Stimulated activated memory B cell treated with anti-CD40 and anti-IgM and Interleukin-4, amounts not matched to agents 10 μg/mL and 1 μg/mL and 100 μg/mL, for 72 hours (primary cell): ENCODE measurements at regions not wholly inside any gene's neighbourhood (a gene's known extent, or its start where the extent isn't known, plus 50 kb on each side); places are given as distances from the start of the nearest gene placed in this dataset.
A peak's percentile ranks its signal among the peaks of the same experiment; 100 is the strongest.

Experiments
- ATAC-seq: fragments of 150-1000 bp; cut with Tn5 transposase; 2 replicates; pipeline ENCODE4 v1.10.0; 2021
- H3K27ac Mint-ChIP-seq: one replicate; pipeline ENCODE4 v1.8.0; 2022; ENCODE audit warnings: mild to moderate bottlenecking, mixed read lengths
- H3K27me3 Mint-ChIP-seq: one replicate; pipeline ENCODE4 v1.8.0; 2022; ENCODE audit warnings: mixed read lengths
- H3K36me3 Mint-ChIP-seq: one replicate; pipeline ENCODE4 v1.8.0; 2022; ENCODE audit warnings: mixed read lengths
- H3K4me1 Mint-ChIP-seq: one replicate; pipeline ENCODE4 v1.8.0; 2022; ENCODE audit warnings: mixed read lengths
- H3K4me3 Mint-ChIP-seq: one replicate; pipeline ENCODE4 v1.8.0; 2022; ENCODE audit warnings: mild to moderate bottlenecking, moderate library complexity, mixed read lengths
- H3K9me3 Mint-ChIP-seq: one replicate; pipeline ENCODE4 v1.8.0; 2022; ENCODE audit warnings: mixed read lengths

DNA sequence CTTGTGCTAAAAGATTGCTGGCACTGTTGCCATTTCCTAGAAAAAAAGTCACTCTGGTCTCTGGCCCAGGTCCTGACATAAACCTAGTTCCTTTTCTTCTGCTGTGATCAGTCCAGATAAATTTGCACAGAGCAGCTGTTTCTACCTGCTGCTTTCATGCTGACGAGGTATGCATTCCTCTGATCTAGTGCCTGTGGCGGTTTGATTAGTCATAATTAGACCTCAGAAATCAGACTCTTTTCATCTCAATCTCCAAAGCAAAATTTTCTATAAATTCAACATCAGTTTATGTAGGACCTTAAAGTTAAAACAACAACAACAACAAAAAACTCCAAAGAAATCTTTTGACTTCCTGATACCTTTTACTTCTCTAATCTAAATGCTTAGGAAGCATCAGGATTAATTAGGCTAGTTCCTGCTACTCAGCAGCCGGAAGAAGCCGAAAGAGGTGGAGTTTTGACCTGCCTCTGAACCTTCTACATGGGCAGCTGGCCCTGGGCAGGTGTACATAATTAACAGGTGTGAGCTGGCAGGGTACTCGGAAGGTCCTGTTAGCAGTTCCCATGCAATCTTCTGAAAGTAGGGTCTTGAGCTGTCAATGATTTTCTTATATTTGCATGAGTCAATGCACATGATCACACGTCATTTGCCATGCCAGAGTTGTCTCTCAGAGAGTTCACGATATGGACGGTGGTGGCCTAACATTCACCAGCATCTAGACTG, 83.3 kb upstream of the CCDC112 start:
- no peaks in the 10 kb centered on the region for H3K36me3 Mint-ChIP-seq
- no peaks in the 10 kb centered on the region for H3K9me3 Mint-ChIP-seq
- no peak overlapping the region for H3K27ac Mint-ChIP-seq
- ATAC-seq, result peak; percentile 74
- no peaks in the 10 kb centered on the region for H3K4me1 Mint-ChIP-seq
- H3K27me3 Mint-ChIP-seq, result no peaks in the 10 kb centered on the region
- H3K4me3 Mint-ChIP-seq, result no peak overlapping the region

- H3K4me1 Mint-ChIP-seq, result no peaks in the 10 kb centered on the region
- H3K27ac Mint-ChIP-seq, result no peak overlapping the region
- no peaks in the 10 kb centered on the region for H3K36me3 Mint-ChIP-seq
- no peaks in the 10 kb centered on the region for H3K9me3 Mint-ChIP-seq
- ATAC-seq, result no peak
- H3K4me3 Mint-ChIP-seq, result no peak overlapping the region
- H3K27me3 Mint-ChIP-seq, result no peaks in the 10 kb centered on the region
Measured at GRCh38 chr5:115378754-115379153, 82.3 kb upstream of the CCDC112 start.

DNA sequence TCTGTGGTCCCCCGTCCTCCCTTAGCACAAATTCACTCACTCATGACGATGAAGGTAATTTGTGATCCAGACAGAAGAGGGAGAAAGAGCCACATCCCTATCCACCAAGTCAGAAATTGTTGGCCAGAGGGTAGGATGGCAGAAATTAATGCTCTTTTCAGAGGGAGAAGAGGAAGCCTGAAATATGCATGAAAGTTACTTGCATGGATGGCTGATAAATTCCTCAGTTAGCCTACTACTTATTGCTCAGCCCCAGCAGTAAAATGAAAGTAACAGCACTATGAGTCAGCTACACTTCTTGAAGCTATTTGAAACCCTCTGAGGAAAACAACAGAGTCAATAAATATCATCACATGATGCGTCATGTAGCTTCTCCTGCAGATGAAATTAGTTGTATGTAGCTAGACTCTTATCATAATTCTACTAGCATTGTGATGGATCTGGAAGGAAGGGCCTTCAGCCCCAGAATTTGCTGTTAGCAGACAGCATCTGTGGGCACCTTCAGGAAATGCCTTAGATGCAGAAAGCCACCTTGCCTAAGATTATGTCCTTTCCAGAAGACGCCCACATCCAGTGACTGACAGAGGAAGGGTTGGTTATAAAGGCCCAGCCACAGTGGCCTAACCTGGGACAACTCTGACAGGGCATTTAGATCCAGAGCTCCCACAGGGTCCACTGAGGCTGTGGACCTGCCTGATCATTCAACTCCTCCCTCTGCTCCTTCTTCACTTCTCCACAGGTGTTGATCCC, 81.2 kb upstream of the CCDC112 start:
- Mint-ChIP-seq H3K9me3 (no peaks in the 10 kb centered on the region), H3K4me3 (no peak overlapping the region), H3K27me3 (no peaks in the 10 kb centered on the region), H3K4me1 (no peaks in the 10 kb centered on the region), H3K36me3 (no peaks in the 10 kb centered on the region), H3K27ac (no peak overlapping the region)
- no peak for ATAC-seq

- Mint-ChIP-seq H3K4me1 (no peaks in the 10 kb centered on the region), H3K4me3 (no peak overlapping the region), H3K27ac (no peak overlapping the region), H3K9me3 (no peaks in the 10 kb centered on the region), H3K36me3 (no peaks in the 10 kb centered on the region), H3K27me3 (no peaks in the 10 kb centered on the region)
- no peak for ATAC-seq
Measured at GRCh38 chr5:115375893-115376292, 79.4 kb upstream of the CCDC112 start.

DNA sequence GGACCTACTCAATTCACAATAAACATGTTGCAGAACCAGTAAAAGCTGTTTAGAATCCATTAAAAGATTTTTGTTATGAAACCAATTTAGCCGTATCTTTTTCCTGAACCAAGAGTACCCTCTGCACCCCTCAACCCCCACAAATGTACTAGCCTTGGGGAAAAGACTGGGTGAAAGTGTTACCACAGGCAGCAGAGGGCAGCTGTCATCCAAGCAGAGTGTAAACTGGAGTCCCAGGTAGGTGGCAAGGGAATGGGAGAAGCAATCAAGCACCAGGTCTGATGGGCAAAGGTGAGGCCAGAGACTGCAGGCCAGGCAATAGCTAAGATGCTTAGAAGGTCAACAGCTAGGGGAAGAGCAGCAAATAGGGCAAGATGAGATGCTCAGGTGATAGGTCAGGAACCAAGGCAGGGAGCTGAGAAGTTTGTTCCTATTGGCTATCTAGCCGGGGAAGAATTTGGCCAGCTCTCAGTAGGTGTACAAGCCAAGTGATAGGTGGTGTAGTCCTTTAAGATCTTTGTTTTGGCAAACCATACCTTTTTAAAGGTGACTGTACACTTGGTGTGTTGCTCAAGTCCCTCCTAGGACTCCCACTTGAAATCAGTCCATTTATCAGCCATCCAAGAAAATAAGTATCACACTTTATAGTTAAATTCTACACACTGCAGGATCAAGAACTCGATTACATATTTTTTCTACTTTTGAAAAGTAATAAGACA, 77.8 kb upstream of the CCDC112 start:
- H3K27ac Mint-ChIP-seq, result no peak overlapping the region
- no peaks in the 10 kb centered on the region for H3K27me3 Mint-ChIP-seq
- no peaks in the 10 kb centered on the region for H3K9me3 Mint-ChIP-seq
- no peaks in the 10 kb centered on the region for H3K36me3 Mint-ChIP-seq
- H3K4me1 Mint-ChIP-seq, result no peaks in the 10 kb centered on the region
- H3K4me3 Mint-ChIP-seq, result no peak overlapping the region
- no peak for ATAC-seq

DNA sequence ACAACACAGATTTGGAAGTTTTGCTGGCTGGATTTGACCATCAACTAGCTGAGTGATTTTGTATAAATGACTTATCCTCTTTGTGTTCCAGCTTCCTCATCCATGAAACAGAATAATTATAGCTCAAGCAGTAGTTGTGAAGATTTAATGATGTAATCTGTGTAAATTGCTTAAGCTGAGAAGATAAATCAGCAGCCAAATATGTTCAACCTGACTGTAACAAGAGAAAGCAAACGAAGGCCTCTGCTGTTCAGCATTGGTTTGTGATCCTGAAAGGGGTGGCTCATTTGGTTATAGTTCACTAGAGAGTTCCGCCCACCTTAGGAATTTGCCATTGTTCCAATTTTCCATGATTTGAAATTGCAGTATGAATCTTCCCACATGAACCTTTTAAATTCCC, 75.7 kb upstream of the CCDC112 start:
- H3K27me3 Mint-ChIP-seq, result no peaks in the 10 kb centered on the region
- H3K4me1 Mint-ChIP-seq, result no peaks in the 10 kb centered on the region
- H3K9me3 Mint-ChIP-seq, result no peaks in the 10 kb centered on the region
- no peak overlapping the region for H3K27ac Mint-ChIP-seq
- H3K4me3 Mint-ChIP-seq, result no peak overlapping the region
- no peaks in the 10 kb centered on the region for H3K36me3 Mint-ChIP-seq
- no peak for ATAC-seq

GRCh38 chr5:115369430-115370144, 73.1 kb upstream of the CCDC112 start:
- Mint-ChIP-seq H3K27me3 (no peaks in the 10 kb centered on the region), H3K36me3 (no peaks in the 10 kb centered on the region), H3K4me3 (no peak overlapping the region), H3K27ac (no peak overlapping the region), H3K9me3 (no peaks in the 10 kb centered on the region), H3K4me1 (no peaks in the 10 kb centered on the region)
- peak; percentile 21 for ATAC-seq

DNA sequence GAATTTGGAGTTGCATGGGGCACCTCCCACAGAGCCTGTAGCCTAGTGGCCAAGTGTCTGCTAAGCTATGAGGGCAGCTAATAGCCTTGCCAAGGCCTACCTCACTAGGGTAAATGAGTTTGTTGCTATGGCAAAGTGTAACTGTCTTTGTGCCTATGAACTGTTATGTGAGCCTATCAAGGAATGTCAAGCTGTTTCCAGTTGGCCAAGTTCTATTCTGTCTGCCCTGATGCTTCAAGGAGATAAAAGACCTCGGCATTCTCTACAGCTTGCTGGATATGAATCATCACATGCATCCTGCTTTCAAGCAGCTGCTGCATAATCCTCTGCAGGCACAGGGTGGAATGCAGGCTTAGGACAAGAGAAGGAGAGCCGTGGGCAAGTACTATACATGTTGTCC, 69.8 kb upstream of the CCDC112 start:
- H3K9me3 Mint-ChIP-seq, result no peaks in the 10 kb centered on the region
- H3K27me3 Mint-ChIP-seq, result no peaks in the 10 kb centered on the region

GRCh38 chr5:115363879-115364278, 67.4 kb upstream of the CCDC112 start:
- Mint-ChIP-seq H3K27me3 (no peaks in the 10 kb centered on the region), H3K27ac (no peak overlapping the region), H3K9me3 (no peaks in the 10 kb centered on the region), H3K36me3 (no peaks in the 10 kb centered on the region), H3K4me3 (no peak overlapping the region), H3K4me1 (no peaks in the 10 kb centered on the region)
- no peak for ATAC-seq

More for the DNA sequence above, 69.8 kb upstream of the CCDC112 start:
- ATAC-seq, result no peak
- no peaks in the 10 kb centered on the region for H3K36me3 Mint-ChIP-seq
- no peaks in the 10 kb centered on the region for H3K4me1 Mint-ChIP-seq
- H3K4me3 Mint-ChIP-seq, result no peak overlapping the region
- H3K27ac Mint-ChIP-seq, result no peak overlapping the region

DNA sequence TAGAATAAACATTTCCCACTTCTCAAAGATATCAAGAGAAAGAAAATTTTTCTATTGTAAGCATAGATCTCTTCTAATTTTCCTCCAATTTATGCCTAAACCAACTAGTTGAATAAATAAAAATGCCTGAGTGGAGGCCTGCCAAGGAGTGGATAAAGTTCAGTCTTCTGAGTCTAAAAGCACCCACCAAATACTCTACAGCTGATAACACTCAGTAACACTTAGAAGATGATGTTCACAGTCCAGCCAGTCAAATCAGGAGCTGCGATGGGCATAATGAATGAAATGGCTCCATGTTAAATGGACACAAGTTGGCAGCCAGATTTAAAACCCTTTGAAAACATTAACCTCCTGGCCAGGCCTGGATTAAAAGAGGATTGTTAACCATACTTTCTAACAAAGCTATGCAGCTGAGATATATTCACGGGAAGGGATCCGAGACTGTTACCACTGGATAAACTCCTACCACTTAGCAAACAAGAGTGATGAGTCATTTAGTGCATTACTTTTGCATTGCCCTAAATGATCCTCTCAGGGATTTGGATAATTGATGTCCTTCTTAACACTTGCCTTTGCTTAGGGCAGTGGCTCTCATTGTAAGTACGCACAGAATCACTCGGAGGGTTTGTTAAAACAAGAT, 63.7 kb upstream of the CCDC112 start:
- H3K4me3 Mint-ChIP-seq, result no peak overlapping the region
- H3K27ac Mint-ChIP-seq, result no peak overlapping the region
- H3K36me3 Mint-ChIP-seq, result no peaks in the 10 kb centered on the region
- H3K27me3 Mint-ChIP-seq, result no peaks in the 10 kb centered on the region
- H3K9me3 Mint-ChIP-seq, result no peaks in the 10 kb centered on the region
- no peaks in the 10 kb centered on the region for H3K4me1 Mint-ChIP-seq
- ATAC-seq, result no peak

DNA sequence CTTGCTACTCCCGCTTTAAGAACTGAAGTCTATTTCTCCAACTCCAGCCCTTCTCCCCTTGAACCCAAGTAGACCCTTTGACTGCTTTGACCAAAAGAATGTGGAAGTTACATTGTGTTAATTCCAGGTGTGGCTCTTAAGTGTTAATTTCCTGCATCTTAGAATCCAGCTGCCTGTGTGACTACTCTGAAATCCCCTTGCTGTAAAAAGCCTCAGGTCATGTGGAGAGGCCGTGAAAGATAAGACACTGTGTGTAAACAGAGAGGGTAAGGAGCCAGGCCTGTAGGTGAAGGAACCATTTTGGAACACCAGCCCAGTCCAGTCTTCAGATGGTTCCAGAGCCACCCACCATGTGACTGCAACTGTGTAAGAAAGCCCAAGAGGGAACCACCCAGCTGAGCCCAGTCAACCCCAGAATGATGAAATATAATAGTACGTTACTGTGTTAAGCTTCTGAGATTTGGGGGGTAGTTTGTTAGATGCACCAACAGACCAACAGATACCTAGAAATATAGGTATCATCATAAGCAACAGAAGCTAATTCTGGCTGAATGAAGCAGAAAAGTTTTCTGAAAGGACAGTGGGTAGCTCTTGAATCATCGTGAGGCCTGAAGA, 59.4 kb upstream of the CCDC112 start:
- Mint-ChIP-seq H3K4me1 (no peaks in the 10 kb centered on the region), H3K27ac (no peak overlapping the region)
- ATAC-seq, result no peak

GRCh38 chr5:115355095-115355494, 58.6 kb upstream of the CCDC112 start:
- peaks cover 7% of the 10 kb centered on the region for H3K27me3 Mint-ChIP-seq
- H3K4me3 Mint-ChIP-seq, result no peak overlapping the region
- no peaks in the 10 kb centered on the region for H3K36me3 Mint-ChIP-seq
- no peak overlapping the region for H3K27ac Mint-ChIP-seq
- no peaks in the 10 kb centered on the region for H3K4me1 Mint-ChIP-seq
- ATAC-seq, result no peak
- peaks cover 4% of the 10 kb centered on the region for H3K9me3 Mint-ChIP-seq

More for the DNA sequence above, 59.4 kb upstream of the CCDC112 start:
- Mint-ChIP-seq H3K4me3 (no peak overlapping the region), H3K36me3 (no peaks in the 10 kb centered on the region), H3K27me3 (no peaks in the 10 kb centered on the region), H3K9me3 (peaks cover 4% of the 10 kb centered on the region)

DNA sequence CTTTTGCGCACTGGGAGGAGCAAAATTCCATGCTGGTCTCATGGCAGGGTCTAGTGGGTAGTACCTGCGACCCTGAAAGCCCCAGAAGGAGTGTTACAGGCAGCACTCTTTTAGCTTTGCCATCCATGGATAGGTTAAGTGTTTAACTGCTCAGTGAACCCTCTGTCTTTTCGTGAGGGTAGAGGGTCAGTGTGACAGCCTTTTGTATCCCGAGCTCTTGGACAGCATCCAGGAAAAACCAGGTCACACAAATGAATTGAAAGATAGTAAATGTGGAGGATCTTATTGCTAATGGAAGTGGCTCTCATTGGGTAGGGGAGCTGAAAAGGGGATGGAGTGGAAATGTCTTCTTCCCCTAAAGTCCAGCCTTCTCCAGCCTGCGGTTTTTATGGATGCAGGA, 57.8 kb upstream of the CCDC112 start:
- H3K4me1 Mint-ChIP-seq, result no peaks in the 10 kb centered on the region
- H3K27me3 Mint-ChIP-seq, result peaks cover 11% of the 10 kb centered on the region
- no peak overlapping the region for H3K4me3 Mint-ChIP-seq
- no peak for ATAC-seq
- H3K27ac Mint-ChIP-seq, result no peak overlapping the region
- peaks cover 4% of the 10 kb centered on the region for H3K9me3 Mint-ChIP-seq
- H3K36me3 Mint-ChIP-seq, result no peaks in the 10 kb centered on the region

GRCh38 chr5:115352571-115352970, 56.1 kb upstream of the CCDC112 start:
- Mint-ChIP-seq H3K27ac (no peak overlapping the region), H3K4me3 (no peak overlapping the region), H3K36me3 (no peaks in the 10 kb centered on the region), H3K4me1 (no peaks in the 10 kb centered on the region), H3K27me3 (peaks cover 12% of the 10 kb centered on the region), H3K9me3 (peaks cover 4% of the 10 kb centered on the region)
- no peak for ATAC-seq
